ENCODE measurements at regions not wholly inside any gene's neighbourhood (a gene's known extent, or its start where the extent isn't known, plus 50 kb on each side); places are given as distances from the start of the nearest gene placed in this dataset.

GRCh38 chr4:60128888-60129287 lies 1071.2 kb upstream of the ADGRL3 start:
- no peak for TF ChIP-seq CTCF (IDR thresholded peaks at IDR 0.05)
- no peak for TF ChIP-seq POLR2A (IDR thresholded peaks at IDR 0.05)

Data from Peyer's patch (tissue), 4 donors.